GM10266 (cell line): ENCODE measurements at regions not wholly inside any gene's neighbourhood (a gene's known extent, or its start where the extent isn't known, plus 50 kb on each side); places are given as distances from the start of the nearest gene placed in this dataset.

Experiments used
- DNase-seq: peaks from one replicate; pipeline ENCODE4 v3.0.0; 2012; ENCODE audit errors: extremely low spot score
- TF ChIP-seq, protein P1 (sequence below): IDR thresholded peaks from 2 replicates; pipeline ENCODE4 v1.5.1; 2012; ENCODE audit warnings: mild to moderate bottlenecking, low read depth; ENCODE audit not compliant: control insufficient read depth, insufficient read depth; ENCODE audit errors: missing control alignments

DNA sequence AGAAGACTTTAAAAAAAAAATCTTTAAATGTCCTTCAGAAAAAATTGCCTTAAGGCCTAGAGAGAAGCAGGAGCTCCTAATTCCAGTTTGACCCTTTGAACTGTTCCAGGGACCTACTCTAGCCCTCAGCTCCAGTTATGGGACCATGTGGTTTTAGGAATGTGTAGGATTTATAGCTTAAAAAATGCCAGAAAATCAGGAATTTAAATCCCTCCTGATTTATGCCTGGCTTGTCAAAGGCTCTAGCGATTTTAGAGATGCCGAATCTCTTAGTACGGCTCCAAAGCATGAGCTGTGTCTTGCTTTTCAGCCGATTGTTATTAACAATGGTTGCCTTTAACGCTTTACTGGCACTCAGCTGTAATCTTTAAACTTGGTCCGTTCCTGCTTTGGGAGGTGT lies 130.6 kb upstream of the NPVF start:
- no peak for DNase-seq
- TF ChIP-seq, protein P1, sequence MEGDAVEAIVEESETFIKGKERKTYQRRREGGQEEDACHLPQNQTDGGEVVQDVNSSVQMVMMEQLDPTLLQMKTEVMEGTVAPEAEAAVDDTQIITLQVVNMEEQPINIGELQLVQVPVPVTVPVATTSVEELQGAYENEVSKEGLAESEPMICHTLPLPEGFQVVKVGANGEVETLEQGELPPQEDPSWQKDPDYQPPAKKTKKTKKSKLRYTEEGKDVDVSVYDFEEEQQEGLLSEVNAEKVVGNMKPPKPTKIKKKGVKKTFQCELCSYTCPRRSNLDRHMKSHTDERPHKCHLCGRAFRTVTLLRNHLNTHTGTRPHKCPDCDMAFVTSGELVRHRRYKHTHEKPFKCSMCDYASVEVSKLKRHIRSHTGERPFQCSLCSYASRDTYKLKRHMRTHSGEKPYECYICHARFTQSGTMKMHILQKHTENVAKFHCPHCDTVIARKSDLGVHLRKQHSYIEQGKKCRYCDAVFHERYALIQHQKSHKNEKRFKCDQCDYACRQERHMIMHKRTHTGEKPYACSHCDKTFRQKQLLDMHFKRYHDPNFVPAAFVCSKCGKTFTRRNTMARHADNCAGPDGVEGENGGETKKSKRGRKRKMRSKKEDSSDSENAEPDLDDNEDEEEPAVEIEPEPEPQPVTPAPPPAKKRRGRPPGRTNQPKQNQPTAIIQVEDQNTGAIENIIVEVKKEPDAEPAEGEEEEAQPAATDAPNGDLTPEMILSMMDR, result no peak

DNA sequence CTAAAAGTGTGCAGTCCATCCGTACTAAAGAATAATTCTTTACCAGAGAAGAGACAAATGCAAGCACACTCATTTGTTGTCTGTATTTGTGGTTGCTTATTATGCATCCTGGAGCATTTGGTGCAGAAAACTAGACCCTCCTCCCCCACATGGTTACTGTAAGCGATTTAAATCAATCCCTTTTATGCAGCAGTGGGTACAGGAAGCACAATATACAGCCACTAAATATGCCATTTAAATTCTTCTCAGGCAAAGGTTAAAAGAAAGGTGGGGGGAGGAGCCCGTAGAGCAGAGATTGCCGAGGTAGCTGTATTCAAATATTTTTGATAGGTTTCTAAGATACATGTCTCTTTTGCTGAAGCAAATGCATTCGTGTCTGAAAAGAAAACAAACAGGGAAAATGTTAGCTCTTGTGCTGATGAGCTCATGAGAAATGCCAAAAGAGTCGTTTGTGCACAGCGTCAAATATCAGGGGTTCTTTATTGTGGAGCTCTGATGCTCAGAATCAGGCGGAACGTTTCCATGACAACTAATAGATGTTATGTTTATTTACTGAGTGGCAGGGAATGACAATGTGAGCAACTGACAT lies 131.3 kb upstream of the NPVF start:
- TF ChIP-seq, protein P1, result no peak
- no peak for DNase-seq

DNA sequence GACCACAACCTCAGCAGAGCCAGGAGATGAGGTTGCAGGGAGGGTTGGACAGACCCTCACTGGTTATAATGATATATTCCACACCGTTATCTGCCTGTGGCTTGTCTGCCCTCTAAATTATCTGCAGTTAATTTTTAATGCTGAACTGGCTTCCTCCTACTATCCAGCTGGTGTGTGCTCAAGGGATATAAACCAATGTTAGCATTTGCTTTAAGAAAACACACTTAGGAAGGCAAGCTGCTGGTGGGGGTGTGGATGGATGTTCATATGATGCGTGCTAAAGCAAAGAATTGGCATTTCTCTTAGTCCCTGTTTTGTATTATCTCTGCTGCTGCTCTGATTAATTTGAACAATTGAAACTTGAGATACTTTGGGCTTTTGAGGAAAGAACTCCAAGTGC lies 132.2 kb upstream of the NPVF start:
- DNase-seq, result no peak
- TF ChIP-seq, protein P1, result no peak

DNA sequence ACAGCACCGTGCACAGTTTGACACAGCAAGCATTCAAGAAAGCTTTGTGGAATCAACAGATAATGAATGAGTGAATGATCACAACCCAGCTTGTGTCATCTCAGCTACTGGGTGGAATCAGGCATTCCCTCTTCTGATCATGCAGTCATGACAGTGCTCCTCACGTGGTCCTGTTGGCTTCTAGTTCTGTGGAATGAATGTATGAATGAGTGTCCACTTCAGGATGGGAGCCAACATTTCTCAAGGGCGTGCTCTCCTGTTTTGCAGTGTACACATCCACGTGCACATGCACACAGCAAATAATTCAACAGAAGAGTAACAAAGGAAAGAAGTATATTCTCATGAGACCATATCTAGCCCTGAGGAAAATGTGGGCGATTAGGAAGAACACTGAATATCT lies 133.1 kb upstream of the NPVF start:
- TF ChIP-seq, protein P1, result no peak
- DNase-seq, result no peak

DNA sequence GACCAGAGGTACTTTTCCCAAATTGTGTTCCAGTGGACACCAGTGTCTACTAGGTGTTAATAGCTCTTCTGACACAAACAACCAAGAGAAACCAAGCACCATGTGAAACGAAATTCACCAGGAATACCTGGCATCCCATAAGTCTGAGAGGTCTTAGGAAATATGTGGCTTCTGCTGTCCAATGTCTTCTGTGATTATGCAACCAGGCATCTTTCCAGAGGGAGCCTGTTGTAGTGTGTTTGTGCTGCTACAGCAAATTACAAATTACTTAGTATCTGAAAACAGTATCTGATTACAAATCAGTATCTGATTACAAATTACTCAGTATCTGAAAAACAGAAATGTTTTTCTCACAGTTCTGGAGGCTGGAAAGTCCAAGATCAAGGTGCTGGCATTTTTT lies 133.6 kb upstream of the NPVF start:
- DNase-seq, result no peak

DNA sequence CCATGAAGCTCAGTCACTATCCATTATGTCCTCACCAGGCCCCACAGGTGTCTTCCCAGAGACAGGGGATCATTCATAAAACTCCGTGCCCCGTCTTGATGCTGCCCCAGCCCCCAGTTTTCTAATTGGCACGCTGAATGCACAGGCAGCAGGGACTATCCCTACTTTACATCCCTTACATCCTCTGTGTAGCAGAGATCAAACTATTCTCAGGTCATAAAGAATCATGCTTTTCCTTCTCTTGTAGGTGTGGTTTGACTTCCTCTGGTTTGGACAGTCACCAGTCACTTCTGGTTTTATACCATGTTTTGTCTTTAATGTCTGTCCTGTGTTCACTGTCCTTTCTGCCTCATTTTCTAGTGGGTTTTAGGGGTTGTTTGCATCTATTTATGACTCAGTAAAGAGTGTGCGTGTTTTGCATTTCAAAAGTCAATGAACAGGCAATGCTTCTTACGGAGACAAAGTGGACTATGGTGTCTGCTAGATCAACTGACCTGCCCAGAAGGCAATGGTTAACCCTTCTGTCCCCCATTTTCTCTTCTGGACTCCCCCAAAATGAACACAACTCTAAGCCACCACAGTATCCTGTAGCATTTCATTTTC lies 140.4 kb upstream of the NPVF start:
- TF ChIP-seq, protein P1, result no peak
- no peak for DNase-seq

More for the DNA sequence above, 133.6 kb upstream of the NPVF start:
- TF ChIP-seq, protein P1, result no peak

DNA sequence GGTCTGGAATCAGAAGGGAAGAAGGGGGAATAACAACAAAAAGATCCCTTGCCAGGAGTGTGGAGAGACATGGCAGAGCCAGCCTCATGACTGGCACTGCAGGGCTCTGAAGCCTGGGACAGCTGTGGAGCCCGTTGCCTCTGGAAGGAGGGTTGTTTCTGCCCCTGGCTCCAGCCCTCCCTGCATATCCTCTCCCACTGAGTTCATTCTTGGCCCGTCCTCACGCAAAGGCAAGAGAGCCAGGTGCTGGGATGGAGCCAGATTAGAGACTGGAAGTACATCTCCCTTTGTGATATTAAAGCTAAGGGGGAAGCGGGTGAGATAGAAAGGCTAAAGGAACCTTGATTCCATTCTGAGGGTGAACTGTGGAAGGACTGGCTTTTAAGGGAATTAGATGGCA lies 141.5 kb upstream of the NPVF start:
- TF ChIP-seq, protein P1, result no peak
- no peak for DNase-seq
